Activated CD8-positive, alpha-beta memory T cell treated with anti-CD3 and anti-CD28 coated beads for 48 hours (primary cell): ENCODE measurements at regions not wholly inside any gene's neighbourhood (a gene's known extent, or its start where the extent isn't known, plus 50 kb on each side); places are given as distances from the start of the nearest gene placed in this dataset.

Source experiments
- DNase-seq, 3 experiments: peaks; one replicate each; pipeline ENCODE4 v3.0.0-alpha.2; 2020; ENCODE audit warnings: low read depth in 2 of 3, low spot score in 2 of 3

- DNase-seq: no peak
These were observed 545.0 kb downstream of the SOX11 start for GRCh38 chr2:6237039-6237660.

GRCh38 chr2:6249557-6249956, 557.4 kb downstream of the SOX11 start:
- DNase-seq: no peak

- no peak for DNase-seq
These were observed 562.3 kb downstream of the SOX11 start for GRCh38 chr2:6254441-6254840.

- no peak for DNase-seq
These were observed 572.0 kb downstream of the SOX11 start for GRCh38 chr2:6264198-6264597.

GRCh38 chr2:6281524-6281923, 584.2 kb downstream of the CMPK2 start:
- no peak for DNase-seq

- no peak for DNase-seq
These were observed 582.4 kb downstream of the CMPK2 start for GRCh38 chr2:6283259-6283658.

GRCh38 chr2:6287406-6287805, 578.3 kb downstream of the CMPK2 start:
- no peak for DNase-seq

GRCh38 chr2:6288791-6289190, 576.9 kb downstream of the CMPK2 start:
- no peak for DNase-seq

GRCh38 chr2:6290217-6291015, 575.3 kb downstream of the CMPK2 start:
- DNase-seq: no peak

GRCh38 chr2:6294791-6295190, 570.9 kb downstream of the CMPK2 start:
- DNase-seq: no peak

GRCh38 chr2:6297238-6297637, 568.5 kb downstream of the CMPK2 start:
- DNase-seq: no peak

- no peak for DNase-seq
These were observed 564.3 kb downstream of the CMPK2 start for GRCh38 chr2:6301426-6301825.

- DNase-seq: no peak
These were observed 556.7 kb downstream of the CMPK2 start for GRCh38 chr2:6308986-6309385.

- no peak for DNase-seq
These were observed 556.1 kb downstream of the CMPK2 start for GRCh38 chr2:6309415-6310255.

GRCh38 chr2:6310256-6311215, 555.2 kb downstream of the CMPK2 start:
- no peak for DNase-seq

GRCh38 chr2:6312367-6312766, 553.3 kb downstream of the CMPK2 start:
- no peak for DNase-seq

- no peak for DNase-seq
These were observed 551.3 kb downstream of the CMPK2 start for GRCh38 chr2:6314218-6314960.

- DNase-seq: no peak
These were observed 540.1 kb downstream of the CMPK2 start for GRCh38 chr2:6325616-6326015.

- no peak for DNase-seq
These were observed 538.7 kb downstream of the CMPK2 start for GRCh38 chr2:6326958-6327357.
